ENCODE measurements at regions not wholly inside any gene's neighbourhood (a gene's known extent, or its start where the extent isn't known, plus 50 kb on each side); places are given as distances from the start of the nearest gene placed in this dataset.

GRCh38 chr2:147631294-147631693, 213.5 kb upstream of the ACVR2A start:
- no peak overlapping the region for H3K4me3 ChIP-seq (ENCODE audit: low read depth, low read length)
- TF ChIP-seq, protein P1, sequence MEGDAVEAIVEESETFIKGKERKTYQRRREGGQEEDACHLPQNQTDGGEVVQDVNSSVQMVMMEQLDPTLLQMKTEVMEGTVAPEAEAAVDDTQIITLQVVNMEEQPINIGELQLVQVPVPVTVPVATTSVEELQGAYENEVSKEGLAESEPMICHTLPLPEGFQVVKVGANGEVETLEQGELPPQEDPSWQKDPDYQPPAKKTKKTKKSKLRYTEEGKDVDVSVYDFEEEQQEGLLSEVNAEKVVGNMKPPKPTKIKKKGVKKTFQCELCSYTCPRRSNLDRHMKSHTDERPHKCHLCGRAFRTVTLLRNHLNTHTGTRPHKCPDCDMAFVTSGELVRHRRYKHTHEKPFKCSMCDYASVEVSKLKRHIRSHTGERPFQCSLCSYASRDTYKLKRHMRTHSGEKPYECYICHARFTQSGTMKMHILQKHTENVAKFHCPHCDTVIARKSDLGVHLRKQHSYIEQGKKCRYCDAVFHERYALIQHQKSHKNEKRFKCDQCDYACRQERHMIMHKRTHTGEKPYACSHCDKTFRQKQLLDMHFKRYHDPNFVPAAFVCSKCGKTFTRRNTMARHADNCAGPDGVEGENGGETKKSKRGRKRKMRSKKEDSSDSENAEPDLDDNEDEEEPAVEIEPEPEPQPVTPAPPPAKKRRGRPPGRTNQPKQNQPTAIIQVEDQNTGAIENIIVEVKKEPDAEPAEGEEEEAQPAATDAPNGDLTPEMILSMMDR (IDR thresholded peaks at IDR 0.05; ENCODE audit: low read depth, low read length) = no peak
- H3K27me3 ChIP-seq (ENCODE audit: insufficient read depth, low read depth, severe bottlenecking) = no peaks in the 10 kb centered on the region
- no peak overlapping the region for H3K27ac ChIP-seq
- DNase-seq = no peak
- no peaks in the 10 kb centered on the region for H3K36me3 ChIP-seq
- H3K9me3 ChIP-seq (ENCODE audit: severe bottlenecking) = no peaks in the 10 kb centered on the region

DNA sequence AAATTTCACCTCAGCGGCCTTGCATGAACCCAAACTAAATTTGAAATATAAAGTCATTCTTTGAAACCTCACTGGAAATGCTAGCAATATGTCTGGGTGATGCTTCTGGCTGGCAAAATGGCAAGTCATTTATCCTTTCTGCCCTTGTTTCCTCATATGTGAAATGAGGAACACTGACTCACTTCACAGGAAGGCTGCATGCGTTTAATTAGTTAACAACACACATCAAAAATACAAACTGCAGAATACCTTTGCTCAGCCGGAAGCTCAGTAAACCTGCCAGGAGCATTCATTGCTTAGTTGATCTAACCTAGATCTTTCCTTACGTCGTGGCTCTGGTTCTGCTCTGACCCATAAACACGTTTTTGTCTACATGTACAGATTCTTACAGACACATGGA, 214.2 kb upstream of the ACVR2A start:
- Histone ChIP-seq H3K36me3 (no peaks in the 10 kb centered on the region), H3K27me3 (ENCODE audit: insufficient read depth, low read depth, severe bottlenecking) (no peaks in the 10 kb centered on the region), H3K9me3 (ENCODE audit: severe bottlenecking) (no peaks in the 10 kb centered on the region), H3K27ac (no peak overlapping the region), H3K4me3 (ENCODE audit: low read depth, low read length) (no peak overlapping the region)
- TF ChIP-seq, protein P1 (IDR thresholded peaks at IDR 0.05; ENCODE audit: low read depth, low read length) = no peak
- no peak for DNase-seq

DNA sequence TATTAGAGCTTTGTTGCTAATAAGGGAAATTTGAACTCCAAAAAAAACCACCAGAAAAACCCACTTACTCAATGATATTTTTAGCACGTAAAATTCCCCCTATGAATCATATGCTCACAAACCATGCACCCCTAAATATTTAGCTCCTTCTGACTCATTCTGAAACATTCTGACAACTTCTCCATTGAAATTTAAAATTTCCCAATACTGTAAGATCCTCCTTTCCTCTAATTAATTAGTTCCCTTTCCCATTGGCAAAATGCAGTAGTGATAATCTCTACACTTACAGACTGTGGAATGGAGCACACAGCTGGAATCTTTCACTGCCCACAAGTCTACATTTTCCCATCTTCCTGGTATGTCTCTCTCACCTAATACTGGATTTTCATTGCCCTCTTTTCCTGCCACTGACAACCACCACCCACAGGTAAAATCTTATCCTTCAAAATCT, 215.8 kb upstream of the ACVR2A start:
- no peak for DNase-seq
- Histone ChIP-seq H3K27ac (no peak overlapping the region), H3K4me3 (ENCODE audit: low read depth, low read length) (no peak overlapping the region), H3K27me3 (ENCODE audit: insufficient read depth, low read depth, severe bottlenecking) (no peaks in the 10 kb centered on the region), H3K9me3 (ENCODE audit: severe bottlenecking) (no peaks in the 10 kb centered on the region), H3K36me3 (no peaks in the 10 kb centered on the region)
- TF ChIP-seq, protein P1 (IDR thresholded peaks at IDR 0.05; ENCODE audit: low read depth, low read length) = no peak

- Histone ChIP-seq H3K27me3 (ENCODE audit: insufficient read depth, low read depth, severe bottlenecking) (no peaks in the 10 kb centered on the region), H3K27ac (no peak overlapping the region), H3K4me3 (ENCODE audit: low read depth, low read length) (no peak overlapping the region), H3K9me3 (ENCODE audit: severe bottlenecking) (no peaks in the 10 kb centered on the region), H3K36me3 (no peaks in the 10 kb centered on the region)
- TF ChIP-seq, protein P1 (IDR thresholded peaks at IDR 0.05; ENCODE audit: low read depth, low read length) = no peak
- no peak for DNase-seq
Measured at GRCh38 chr2:147623328-147623727, 221.5 kb upstream of the ACVR2A start.

- Histone ChIP-seq H3K36me3 (no peaks in the 10 kb centered on the region), H3K27ac (no peak overlapping the region), H3K4me3 (ENCODE audit: low read depth, low read length) (no peak overlapping the region), H3K27me3 (ENCODE audit: insufficient read depth, low read depth, severe bottlenecking) (no peaks in the 10 kb centered on the region), H3K9me3 (ENCODE audit: severe bottlenecking) (no peaks in the 10 kb centered on the region)
- TF ChIP-seq, protein P1 (IDR thresholded peaks at IDR 0.05; ENCODE audit: low read depth, low read length) = no peak
- no peak for DNase-seq
Measured at GRCh38 chr2:147621656-147622197, 223.1 kb upstream of the ACVR2A start.

DNA sequence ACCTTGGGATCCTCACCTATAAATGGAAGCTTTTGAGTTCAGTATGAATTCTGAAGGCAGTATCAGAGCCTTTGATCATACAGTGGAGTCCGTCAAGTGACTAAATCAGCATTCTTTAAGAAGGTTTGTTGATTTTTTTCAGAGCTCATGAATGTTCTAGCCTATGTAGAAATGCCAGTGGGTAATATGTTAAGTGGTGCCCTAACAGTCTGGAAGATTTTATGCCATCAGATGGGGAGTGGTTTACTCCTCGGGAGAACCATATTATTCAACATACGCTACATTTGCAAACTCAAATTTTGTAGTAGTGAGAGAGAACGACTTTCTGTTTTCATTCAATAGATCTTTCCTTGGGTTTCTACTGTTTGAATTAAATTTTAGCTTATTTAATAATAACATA, 225.0 kb upstream of the ACVR2A start:
- no peaks in the 10 kb centered on the region for H3K9me3 ChIP-seq (ENCODE audit: severe bottlenecking)

More for the DNA sequence above, 225.0 kb upstream of the ACVR2A start:
- Histone ChIP-seq H3K4me3 (ENCODE audit: low read depth, low read length) (no peak overlapping the region), H3K27me3 (ENCODE audit: insufficient read depth, low read depth, severe bottlenecking) (no peaks in the 10 kb centered on the region), H3K27ac (no peak overlapping the region), H3K36me3 (no peaks in the 10 kb centered on the region)
- DNase-seq = no peak
- TF ChIP-seq, protein P1 (IDR thresholded peaks at IDR 0.05; ENCODE audit: low read depth, low read length) = no peak

All from WERI-Rb-1 (cell line).